HG03439 (cell line): ENCODE measurements at regions not wholly inside any gene's neighbourhood (a gene's known extent, or its start where the extent isn't known, plus 50 kb on each side); places are given as distances from the start of the nearest gene placed in this dataset.
"Not testable (repeated sequence)": the region's sequence is repeated elsewhere in the genome, so short reads cannot be mapped to it uniquely, and the experiment has no call there.

Source experiments
- ATAC-seq: cut with Tn5 transposase; IDR thresholded peaks from one replicate; pipeline ENCODE4 v1.9.1; 2021; ENCODE audit warnings: mild to moderate bottlenecking, moderate library complexity; ENCODE audit not compliant: unreplicated experiment

GRCh38 chr3:35296944-35297343, 342.4 kb upstream of the ARPP21 start:
- ATAC-seq: not testable (repeated sequence)

GRCh38 chr3:35305406-35305805, 333.9 kb upstream of the ARPP21 start:
- ATAC-seq: no peak

- no peak for ATAC-seq
Measured at GRCh38 chr3:35307296-35307695, 332.0 kb upstream of the ARPP21 start.

- not testable (repeated sequence) for ATAC-seq
Measured at GRCh38 chr3:35316841-35317240, 322.5 kb upstream of the ARPP21 start.

- ATAC-seq: no peak
Measured at GRCh38 chr3:35320646-35321407, 318.5 kb upstream of the ARPP21 start.

- no peak for ATAC-seq
Measured at GRCh38 chr3:35322070-35322469, 317.3 kb upstream of the ARPP21 start.

GRCh38 chr3:35335703-35336102, 303.6 kb upstream of the ARPP21 start:
- no peak for ATAC-seq

GRCh38 chr3:35336601-35337000, 302.7 kb upstream of the ARPP21 start:
- ATAC-seq: no peak

GRCh38 chr3:35338186-35338585, 301.1 kb upstream of the ARPP21 start:
- ATAC-seq: no peak

- no peak for ATAC-seq
Measured at GRCh38 chr3:35380196-35380595, 259.1 kb upstream of the ARPP21 start.

- no peak for ATAC-seq
Measured at GRCh38 chr3:35383216-35383615, 256.1 kb upstream of the ARPP21 start.

- ATAC-seq: no peak
Measured at GRCh38 chr3:35383719-35384555, 255.4 kb upstream of the ARPP21 start.

- ATAC-seq: no peak
Measured at GRCh38 chr3:35385271-35385670, 254.1 kb upstream of the ARPP21 start.

GRCh38 chr3:35389907-35390306, 249.4 kb upstream of the ARPP21 start:
- no peak for ATAC-seq

- no peak for ATAC-seq
Measured at GRCh38 chr3:35392187-35392586, 247.1 kb upstream of the ARPP21 start.

- ATAC-seq: no peak
Measured at GRCh38 chr3:35393901-35394799, 245.2 kb upstream of the ARPP21 start.

- no peak for ATAC-seq
Measured at GRCh38 chr3:35394905-35395304, 244.4 kb upstream of the ARPP21 start.

- ATAC-seq: no peak
Measured at GRCh38 chr3:35401671-35402070, 237.7 kb upstream of the ARPP21 start.

GRCh38 chr3:35404571-35404970, 234.8 kb upstream of the ARPP21 start:
- ATAC-seq: no peak

GRCh38 chr3:35408882-35409281, 230.4 kb upstream of the ARPP21 start:
- no peak for ATAC-seq

GRCh38 chr3:35409991-35410390, 229.3 kb upstream of the ARPP21 start:
- ATAC-seq: no peak
